Colonic mucosa (tissue), 4 donors: ENCODE measurements at regions not wholly inside any gene's neighbourhood (a gene's known extent, or its start where the extent isn't known, plus 50 kb on each side); places are given as distances from the start of the nearest gene placed in this dataset.

Experiments used
- DNase-seq: peaks from one replicate; pipeline ENCODE4 v3.0.0-alpha.2; 2020
- H3K27ac ChIP-seq: fragments of 200-600 bp; one replicate; pipeline ENCODE4 v1.8.0; 2021
- H3K27me3 ChIP-seq: fragments of 200-600 bp; one replicate; pipeline ENCODE4 v1.8.0; 2021
- H3K36me3 ChIP-seq: fragments of 200-600 bp; one replicate; pipeline ENCODE4 v1.8.0; 2021
- H3K4me1 ChIP-seq: fragments of 200-600 bp; one replicate; pipeline ENCODE4 v1.8.0; 2021; ENCODE audit warnings: mild to moderate bottlenecking
- H3K4me3 ChIP-seq: fragments of 200-600 bp; one replicate; pipeline ENCODE4 v1.8.0; 2021
- H3K9ac ChIP-seq, 2 donors: one replicate each; pipeline ENCODE4 v1.7.0; 2013; ENCODE audit warnings: control low read depth in 2 of 2, low read depth in 2 of 2, low read length in 2 of 2
- H3K9me3 ChIP-seq: fragments of 200-600 bp; one replicate; pipeline ENCODE4 v1.8.0; 2021
- CTCF ChIP-seq: fragments of 200-600 bp; IDR thresholded peaks from one replicate; pipeline ENCODE4 v1.8.0; 2022; ENCODE audit warnings: antibody characterized with exemption, mild to moderate bottlenecking
- intact Hi-C: fragments of 100-400 bp; cut with DNase I; formaldehyde crosslinking; loops from one replicate; pipeline ENCODE4 v1.14.1; 2022
- donor health status: healthy.
- donor health status: DM: no; HTN: no; CAD: no.
- donor health status: DM: no; HTN: no; CAD: no.

- H3K36me3 ChIP-seq: no peaks in the 10 kb centered on the region
- no peaks in the 10 kb centered on the region for H3K27me3 ChIP-seq
- intact Hi-C loops: no loop called here
- TF ChIP-seq CTCF: no peak
- DNase-seq: no peak
- no peak overlapping the region for H3K9ac ChIP-seq
- peaks cover 2% of the 10 kb centered on the region for H3K9me3 ChIP-seq
- H3K4me1 ChIP-seq: no peaks in the 10 kb centered on the region
- no peak overlapping the region for H3K27ac ChIP-seq
- no peak overlapping the region for H3K4me3 ChIP-seq
Measured at GRCh38 chr21:24118738-24119459, 1488.4 kb downstream of the MRPL39 start.

- Histone ChIP-seq H3K4me3 (no peak overlapping the region), H3K9ac (no peak overlapping the region), H3K36me3 (no peaks in the 10 kb centered on the region), H3K9me3 (no peaks in the 10 kb centered on the region), H3K27ac (no peak overlapping the region), H3K4me1 (no peaks in the 10 kb centered on the region), H3K27me3 (no peaks in the 10 kb centered on the region)
- DNase-seq: no peak
- intact Hi-C loops: no loop called here
- TF ChIP-seq CTCF: no peak
Measured at GRCh38 chr21:24115141-24115540, 1492.1 kb downstream of the MRPL39 start.

GRCh38 chr21:24112020-24112419 lies 1495.3 kb downstream of the MRPL39 start:
- Histone ChIP-seq H3K27ac (no peak overlapping the region), H3K9me3 (no peaks in the 10 kb centered on the region), H3K4me1 (no peaks in the 10 kb centered on the region), H3K4me3 (no peak overlapping the region), H3K27me3 (no peaks in the 10 kb centered on the region), H3K36me3 (no peaks in the 10 kb centered on the region), H3K9ac (no peak overlapping the region)
- DNase-seq: no peak
- TF ChIP-seq CTCF: no peak
- intact Hi-C loops: no loop called here

GRCh38 chr21:24110846-24111245 lies 1496.4 kb downstream of the MRPL39 start:
- no peak overlapping the region for H3K27ac ChIP-seq
- intact Hi-C loops: no loop called here
- no peak for TF ChIP-seq CTCF

GRCh38 chr21:24097181-24097580 lies 1510.1 kb downstream of the MRPL39 start:
- Histone ChIP-seq H3K9ac (no peak overlapping the region), H3K9me3 (no peaks in the 10 kb centered on the region), H3K4me1 (no peaks in the 10 kb centered on the region), H3K4me3 (no peak overlapping the region), H3K27ac (no peak overlapping the region), H3K27me3 (no peaks in the 10 kb centered on the region), H3K36me3 (no peaks in the 10 kb centered on the region)
- no peak for TF ChIP-seq CTCF
- intact Hi-C loops: no loop called here
- no peak for DNase-seq

More at GRCh38 chr21:24110846-24111245, 1496.4 kb downstream of the MRPL39 start:
- no peak for DNase-seq
- H3K36me3 ChIP-seq: no peaks in the 10 kb centered on the region
- no peaks in the 10 kb centered on the region for H3K9me3 ChIP-seq
- no peaks in the 10 kb centered on the region for H3K4me1 ChIP-seq
- H3K27me3 ChIP-seq: no peaks in the 10 kb centered on the region
- H3K4me3 ChIP-seq: no peak overlapping the region
- H3K9ac ChIP-seq: no peak overlapping the region
